NCI-H1436 (cell line): ENCODE measurements at regions not wholly inside any gene's neighbourhood (a gene's known extent, or its start where the extent isn't known, plus 50 kb on each side); places are given as distances from the start of the nearest gene placed in this dataset.
"Not testable (repeated sequence)": the region's sequence is repeated elsewhere in the genome, so short reads cannot be mapped to it uniquely, and the experiment has no call there.

Source experiments
- DNase-seq: peaks from one replicate; lab custom pipeline; 2025; lab: John Stamatoyannopoulos, UW

- DNase-seq, result no peak
Measured at GRCh38 chr6:100228437-100228833, 234.4 kb upstream of the MCHR2 start.

GRCh38 chr6:100226811-100227210 is 232.8 kb upstream of the MCHR2 start:
- DNase-seq, result no peak

GRCh38 chr6:100223952-100224351 is 229.9 kb upstream of the MCHR2 start:
- DNase-seq, result not testable (repeated sequence)

GRCh38 chr6:100220543-100220942 is 226.5 kb upstream of the MCHR2 start:
- no peak for DNase-seq

- DNase-seq, result no peak
Measured at GRCh38 chr6:100217225-100218012, 223.4 kb upstream of the MCHR2 start.

GRCh38 chr6:100216760-100217159 is 222.7 kb upstream of the MCHR2 start:
- no peak for DNase-seq

- no peak for DNase-seq
Measured at GRCh38 chr6:100212131-100212530, 218.1 kb upstream of the MCHR2 start.

- DNase-seq, result no peak
Measured at GRCh38 chr6:100210137-100211117, 216.4 kb upstream of the MCHR2 start.

- no peak for DNase-seq
Measured at GRCh38 chr6:100209323-100210136, 215.5 kb upstream of the MCHR2 start.

- DNase-seq, result no peak
Measured at GRCh38 chr6:100203400-100203799, 209.4 kb upstream of the MCHR2 start.

GRCh38 chr6:100202417-100203194 is 208.6 kb upstream of the MCHR2 start:
- no peak for DNase-seq

GRCh38 chr6:100196214-100196982 is 202.4 kb upstream of the MCHR2 start:
- DNase-seq, result not testable (repeated sequence)

- not testable (repeated sequence) for DNase-seq
Measured at GRCh38 chr6:100195244-100195643, 201.2 kb upstream of the MCHR2 start.

- no peak for DNase-seq
Measured at GRCh38 chr6:100194535-100194934, 200.5 kb upstream of the MCHR2 start.

- DNase-seq, result no peak
Measured at GRCh38 chr6:100188754-100189153, 194.7 kb upstream of the MCHR2 start.

- no peak for DNase-seq
Measured at GRCh38 chr6:100186552-100186951, 192.5 kb upstream of the MCHR2 start.

GRCh38 chr6:100185615-100186014 is 191.6 kb upstream of the MCHR2 start:
- DNase-seq, result no peak

GRCh38 chr6:100184473-100184872 is 190.4 kb upstream of the MCHR2 start:
- DNase-seq, result no peak

GRCh38 chr6:100182313-100182712 is 188.3 kb upstream of the MCHR2 start:
- no peak for DNase-seq

GRCh38 chr6:100181309-100181708 is 187.3 kb upstream of the MCHR2 start:
- DNase-seq, result no peak
